ENCODE measurements at regions not wholly inside any gene's neighbourhood (a gene's known extent, or its start where the extent isn't known, plus 50 kb on each side); places are given as distances from the start of the nearest gene placed in this dataset.

DNA sequence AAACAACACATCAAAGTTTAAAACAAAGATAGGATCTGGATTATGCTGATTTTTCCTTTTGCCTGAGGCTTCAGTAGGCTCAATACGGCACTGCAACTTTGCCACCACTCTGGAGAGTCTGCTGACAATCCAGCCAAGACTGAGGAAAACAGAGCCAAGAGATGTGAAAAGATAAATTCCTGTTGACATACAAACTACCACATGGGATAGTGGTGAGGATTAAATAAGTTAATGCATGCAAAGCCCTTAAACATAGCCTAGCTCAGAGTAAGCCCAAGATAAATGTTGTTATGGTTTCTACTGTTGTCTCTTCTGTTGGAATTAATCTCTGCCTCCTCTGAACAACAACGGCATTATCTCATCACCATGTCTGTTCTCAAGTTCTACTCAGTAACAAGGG, 245.9 kb upstream of the LMCD1 start:
- no peak overlapping the region for H3K4me3 ChIP-seq
- SMC1A ChIA-PET (ENCODE audit: uncharacterized antibody, unreplicated experiment) = no interaction called here
- no peak for DNase-seq (ENCODE audit: low read depth, low spot score)
- no peak overlapping the region for H2AFZ ChIP-seq (ENCODE audit: control insufficient read depth, low read depth, low read length)
- no peaks in the 10 kb centered on the region for H3K36me3 ChIP-seq (ENCODE audit: control insufficient read depth in 2 of 2, insufficient read depth in 2 of 2, low read length in 1 of 2)
- POLR2A ChIA-PET = no interaction called here
- no peaks in the 10 kb centered on the region for H3K9me3 ChIP-seq (replicated peaks; ENCODE audit: control insufficient read depth, insufficient read depth, low read length)
- CTCF ChIA-PET = interaction anchor here (1.0 to 1.8 kb wide), 5 partner anchors 16 to 162 kb away, joined by 3 to 9 read pairs (median 4); no protein-coding TSS in a partner anchor
- no peak overlapping the region for H3K27ac ChIP-seq (ENCODE audit: control insufficient read depth, insufficient read depth)
- no peak for ATAC-seq
- intact Hi-C loops (cut with micrococcal nuclease; ENCODE audit: unreplicated experiment) (no loop called here), in situ Hi-C loops (cut with MboI) (no loop called here)
- TF ChIP-seq EED (IDR thresholded peaks at IDR 0.05; ENCODE audit: low read depth) (no peak), KLF5 (IDR thresholded peaks at IDR 0.05; ENCODE audit: partially characterized antibody) (no peak), ZSCAN29 (IDR thresholded peaks at IDR 0.05) (no peak), MXI1 (IDR thresholded peaks at IDR 0.05; ENCODE audit: low read depth, low read length) (no peak), CBFB (IDR thresholded peaks at IDR 0.05; ENCODE audit: low read depth) (no peak), CBX5 (IDR thresholded peaks at IDR 0.05; ENCODE audit: low read depth) (no peak), NR2F1 (conservative IDR thresholded peaks at IDR 0.05) (no peak), GATAD2B (conservative IDR thresholded peaks at IDR 0.05; ENCODE audit: low read depth) (no peak)
- TF ChIP-seq, protein P1, sequence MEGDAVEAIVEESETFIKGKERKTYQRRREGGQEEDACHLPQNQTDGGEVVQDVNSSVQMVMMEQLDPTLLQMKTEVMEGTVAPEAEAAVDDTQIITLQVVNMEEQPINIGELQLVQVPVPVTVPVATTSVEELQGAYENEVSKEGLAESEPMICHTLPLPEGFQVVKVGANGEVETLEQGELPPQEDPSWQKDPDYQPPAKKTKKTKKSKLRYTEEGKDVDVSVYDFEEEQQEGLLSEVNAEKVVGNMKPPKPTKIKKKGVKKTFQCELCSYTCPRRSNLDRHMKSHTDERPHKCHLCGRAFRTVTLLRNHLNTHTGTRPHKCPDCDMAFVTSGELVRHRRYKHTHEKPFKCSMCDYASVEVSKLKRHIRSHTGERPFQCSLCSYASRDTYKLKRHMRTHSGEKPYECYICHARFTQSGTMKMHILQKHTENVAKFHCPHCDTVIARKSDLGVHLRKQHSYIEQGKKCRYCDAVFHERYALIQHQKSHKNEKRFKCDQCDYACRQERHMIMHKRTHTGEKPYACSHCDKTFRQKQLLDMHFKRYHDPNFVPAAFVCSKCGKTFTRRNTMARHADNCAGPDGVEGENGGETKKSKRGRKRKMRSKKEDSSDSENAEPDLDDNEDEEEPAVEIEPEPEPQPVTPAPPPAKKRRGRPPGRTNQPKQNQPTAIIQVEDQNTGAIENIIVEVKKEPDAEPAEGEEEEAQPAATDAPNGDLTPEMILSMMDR (IDR thresholded peaks at IDR 0.05 in 2 of 3, conservative IDR thresholded peaks at IDR 0.05 in 1 of 3; ENCODE audit: control insufficient read depth in 2 of 3, extremely low read depth in 1 of 3, insufficient read depth in 1 of 3, low read depth in 3 of 3, low read length in 3 of 3) = no peak
- WGBS (ENCODE audit: insufficient coverage, insufficient replicate concordance, low lambda C conversion rate, missing lambda C conversion rate) = 13% methylated on average over 2 of the region's 2 CpGs
- no peak overlapping the region for H3K4me2 ChIP-seq (ENCODE audit: control insufficient read depth, insufficient read depth)
- no TSS peak for BruUV-seq (replicated peaks)
- H3K9ac ChIP-seq (ENCODE audit: control insufficient read depth, insufficient read depth, low read length) = no peak overlapping the region
- no peaks in the 10 kb centered on the region for H4K20me1 ChIP-seq (ENCODE audit: control insufficient read depth, insufficient read depth)
- no peak for FAIRE-seq
- RAD21 ChIA-PET (ENCODE audit: unreplicated experiment) = no interaction called here
- no peaks in the 10 kb centered on the region for H3K4me1 ChIP-seq (ENCODE audit: control insufficient read depth, insufficient read depth, low read length)
- H3K79me2 ChIP-seq (ENCODE audit: control insufficient read depth, insufficient read depth, low read length) = no peaks in the 10 kb centered on the region
- no peaks in the 10 kb centered on the region for H3K27me3 ChIP-seq (replicated peaks in 1 of 2; ENCODE audit: control insufficient read depth in 2 of 2, insufficient read depth in 2 of 2, low read length in 1 of 2)
